WERI-Rb-1 (cell line): ENCODE measurements at regions not wholly inside any gene's neighbourhood (a gene's known extent, or its start where the extent isn't known, plus 50 kb on each side); places are given as distances from the start of the nearest gene placed in this dataset.

ENCODE experiments used
- DNase-seq: peaks from one replicate; pipeline ENCODE4 v3.0.0-alpha.2; 2020
- H3K27ac ChIP-seq: fragments of 250-450 bp; sonication (Bioruptor Pico); 2 replicates; pipeline ENCODE4 v1.5.1; 2020; ENCODE audit warnings: mild to moderate bottlenecking, moderate library complexity
- H3K27me3 ChIP-seq: fragments of 250-450 bp; sonication (Bioruptor Pico); 2 replicates; pipeline ENCODE4 v1.5.1; 2021; ENCODE audit warnings: mild to moderate bottlenecking, low read depth, moderate library complexity; ENCODE audit not compliant: insufficient read depth, severe bottlenecking
- H3K36me3 ChIP-seq: fragments of 250-450 bp; sonication (Bioruptor Pico); 2 replicates; pipeline ENCODE4 v1.5.1; 2020; ENCODE audit warnings: mild to moderate bottlenecking, moderate library complexity
- H3K4me3 ChIP-seq: 2 replicates; pipeline ENCODE4 v1.5.1; 2011; ENCODE audit warnings: low read depth, mild to moderate bottlenecking, control low read depth, low read length
- H3K9me3 ChIP-seq: fragments of 250-450 bp; sonication (Bioruptor Pico); 2 replicates; pipeline ENCODE4 v1.5.1; 2021; ENCODE audit warnings: mild to moderate bottlenecking, moderate library complexity; ENCODE audit not compliant: severe bottlenecking
- CTCF ChIP-seq: IDR thresholded peaks from 2 replicates; pipeline ENCODE4 v1.5.1; 2011; ENCODE audit warnings: low read depth, mild to moderate bottlenecking, control low read depth, inconsistent platforms, low read length

GRCh38 chr9:23290973-23291372, 535.1 kb downstream of the ELAVL2 start:
- Histone ChIP-seq H3K9me3 (no peaks in the 10 kb centered on the region), H3K4me3 (no peak overlapping the region)
- TF ChIP-seq CTCF, result no peak

GRCh38 chr9:23302281-23302680, 523.8 kb downstream of the ELAVL2 start:
- no peak for DNase-seq
- H3K36me3 ChIP-seq, result no peaks in the 10 kb centered on the region
- no peaks in the 10 kb centered on the region for H3K27me3 ChIP-seq
- H3K27ac ChIP-seq, result no peak overlapping the region
- no peak overlapping the region for H3K4me3 ChIP-seq
- TF ChIP-seq CTCF, result no peak
- H3K9me3 ChIP-seq, result no peaks in the 10 kb centered on the region

More at GRCh38 chr9:23290973-23291372, 535.1 kb downstream of the ELAVL2 start:
- no peak for DNase-seq
- H3K36me3 ChIP-seq, result no peaks in the 10 kb centered on the region
- H3K27ac ChIP-seq, result no peak overlapping the region
- no peaks in the 10 kb centered on the region for H3K27me3 ChIP-seq

- Histone ChIP-seq H3K9me3 (no peaks in the 10 kb centered on the region), H3K27ac (no peak overlapping the region), H3K36me3 (no peaks in the 10 kb centered on the region), H3K27me3 (no peaks in the 10 kb centered on the region), H3K4me3 (no peak overlapping the region)
- TF ChIP-seq CTCF, result no peak
- DNase-seq, result no peak
Measured at GRCh38 chr9:23306731-23307130, 519.3 kb downstream of the ELAVL2 start.

GRCh38 chr9:23307731-23308513, 518.1 kb downstream of the ELAVL2 start:
- H3K27ac ChIP-seq, result no peak overlapping the region
- DNase-seq, result no peak

GRCh38 chr9:23309800-23310199, 516.2 kb downstream of the ELAVL2 start:
- Histone ChIP-seq H3K36me3 (no peaks in the 10 kb centered on the region), H3K9me3 (no peaks in the 10 kb centered on the region), H3K4me3 (no peak overlapping the region), H3K27me3 (no peaks in the 10 kb centered on the region), H3K27ac (no peak overlapping the region)
- DNase-seq, result no peak
- TF ChIP-seq CTCF, result no peak

More at GRCh38 chr9:23307731-23308513, 518.1 kb downstream of the ELAVL2 start:
- Histone ChIP-seq H3K4me3 (no peak overlapping the region), H3K9me3 (no peaks in the 10 kb centered on the region), H3K36me3 (no peaks in the 10 kb centered on the region), H3K27me3 (no peaks in the 10 kb centered on the region)
- TF ChIP-seq CTCF, result no peak

GRCh38 chr9:23314247-23314646, 511.8 kb downstream of the ELAVL2 start:
- H3K36me3 ChIP-seq, result no peaks in the 10 kb centered on the region
- no peak for TF ChIP-seq CTCF

More at GRCh38 chr9:23314247-23314646, 511.8 kb downstream of the ELAVL2 start:
- no peaks in the 10 kb centered on the region for H3K9me3 ChIP-seq
- DNase-seq, result no peak
- H3K27me3 ChIP-seq, result no peaks in the 10 kb centered on the region
- H3K27ac ChIP-seq, result no peak overlapping the region
- H3K4me3 ChIP-seq, result no peak overlapping the region
